ENCODE measurements at regions not wholly inside any gene's neighbourhood (a gene's known extent, or its start where the extent isn't known, plus 50 kb on each side); places are given as distances from the start of the nearest gene placed in this dataset.

DNA sequence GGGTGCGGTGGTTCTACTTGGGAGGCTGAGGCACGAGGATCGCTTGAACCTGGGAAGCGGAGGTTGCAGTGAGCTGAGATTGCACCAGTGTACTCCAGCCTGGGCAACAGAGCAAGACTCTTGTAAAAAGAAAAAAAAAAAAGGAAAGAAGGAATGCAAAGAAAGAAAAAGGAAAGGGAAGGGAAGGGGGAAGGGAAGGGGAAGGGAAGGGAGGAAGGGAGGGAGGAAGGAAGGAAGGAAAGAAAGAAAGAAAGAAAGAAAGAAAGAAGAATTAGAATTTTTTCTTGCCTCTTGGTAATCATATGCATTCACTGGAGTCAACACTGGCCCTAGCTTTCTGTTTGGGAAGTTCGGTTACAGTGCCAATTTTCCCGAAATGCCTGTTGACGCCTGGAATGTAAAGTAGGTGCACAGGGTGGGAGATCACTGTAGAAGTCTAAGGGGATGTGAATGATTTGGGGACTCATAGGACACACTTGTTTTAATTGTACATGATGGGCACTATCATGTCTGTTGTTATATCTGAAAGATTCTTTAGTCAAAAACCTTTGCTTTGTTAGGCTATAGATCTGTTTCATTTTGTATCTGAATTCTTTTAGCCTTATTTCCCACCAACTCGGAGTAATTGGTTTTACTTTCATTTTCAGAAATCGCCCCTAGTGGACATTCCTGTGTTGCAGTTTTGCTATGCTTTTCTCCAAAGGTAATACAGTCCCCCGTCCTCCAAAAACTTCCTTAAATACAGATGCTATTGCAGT is 59.8 kb upstream of the MORC3 start:
- no peak for TF ChIP-seq POLR2A (IDR thresholded peaks at IDR 0.05)
- TF ChIP-seq CTCF (IDR thresholded peaks at IDR 0.05) = peak; percentile 59 to 80 (median 68)
- peak in 1 of 2 donors; percentile 88 for TF ChIP-seq POLR2AphosphoS5 (IDR thresholded peaks at IDR 0.05; ENCODE audit: insufficient read depth in 1 of 2, low read depth in 1 of 2)
